ENCODE measurements at regions not wholly inside any gene's neighbourhood (a gene's known extent, or its start where the extent isn't known, plus 50 kb on each side); places are given as distances from the start of the nearest gene placed in this dataset.

DNA sequence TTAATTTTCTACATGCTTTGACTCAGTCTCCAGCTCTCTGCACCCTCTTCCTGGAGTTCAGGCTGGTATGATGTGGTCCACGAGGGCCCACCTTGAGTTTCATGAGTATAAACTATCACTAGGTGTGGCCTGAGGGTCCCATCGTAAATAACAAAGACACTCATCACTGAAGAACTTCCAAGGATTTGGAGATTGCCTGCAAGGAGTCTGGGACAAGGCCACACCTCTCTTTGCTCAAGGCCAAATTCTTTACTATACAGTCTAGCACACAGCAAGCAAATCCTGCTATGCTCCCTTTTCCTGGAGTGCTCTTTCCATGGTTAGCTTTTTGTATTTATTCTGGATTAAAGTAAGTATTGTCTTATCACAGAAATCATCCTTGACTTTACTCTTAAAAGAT is 271.9 kb downstream of the SLC16A7 start:
- Histone ChIP-seq H2AFZ (ENCODE audit: low read depth, low read length, poor library complexity, severe bottlenecking) (no peak overlapping the region), H3K79me2 (ENCODE audit: insufficient read depth, low read length) (no peaks in the 10 kb centered on the region), H3K9me3 (ENCODE audit: control insufficient read depth in 1 of 2, insufficient read depth in 1 of 2, low read depth in 1 of 2, low read length in 2 of 2) (no peaks in the 10 kb centered on the region), H3K9me2 (ENCODE audit: insufficient read depth) (no peaks in the 10 kb centered on the region), H3K9ac (ENCODE audit: low read length) (no peak overlapping the region), H3K36me3 (ENCODE audit: control insufficient read depth in 1 of 2, insufficient read depth in 2 of 2, low read length in 2 of 2) (no peaks in the 10 kb centered on the region), H4K20me1 (ENCODE audit: insufficient read depth) (no peaks in the 10 kb centered on the region), H3K27ac (ENCODE audit: low read depth, low read length) (no peak overlapping the region), H3K4me1 (ENCODE audit: control insufficient read depth in 1 of 2, insufficient read depth in 2 of 2, low read length in 2 of 2) (no peaks in the 10 kb centered on the region), H3K4me2 (ENCODE audit: low read length) (no peak overlapping the region), H3K27me3 (ENCODE audit: insufficient read depth, low read length) (no peaks in the 10 kb centered on the region), H3K4me3 (replicated peaks in 1 of 2; ENCODE audit: low read depth in 1 of 2, low read length in 2 of 2) (no peak overlapping the region)
- TF ChIP-seq SIN3A (IDR thresholded peaks at IDR 0.05; ENCODE audit: low read depth) (no peak), POLR2A (IDR thresholded peaks at IDR 0.05; ENCODE audit: borderline replicate concordance, extremely low read depth, insufficient read depth, insufficient read length) (no peak), YY1 (IDR thresholded peaks at IDR 0.05; ENCODE audit: extremely low read depth, insufficient replicate concordance, low read depth, low read length) (no peak), CEBPB (IDR thresholded peaks at IDR 0.05; ENCODE audit: low read depth) (no peak), EGR1 (IDR thresholded peaks at IDR 0.05; ENCODE audit: low read depth) (no peak), ELF1 (IDR thresholded peaks at IDR 0.05; ENCODE audit: borderline replicate concordance, low read depth) (no peak), ZFX (IDR thresholded peaks at IDR 0.05) (no peak), ZNF274 (IDR thresholded peaks at IDR 0.05; ENCODE audit: low read depth, low read length) (no peak), JUND (IDR thresholded peaks at IDR 0.05) (no peak), CBX3 (IDR thresholded peaks at IDR 0.05; ENCODE audit: low read depth) (no peak), EZH2 (IDR thresholded peaks at IDR 0.05) (no peak), SRF (IDR thresholded peaks at IDR 0.05; ENCODE audit: low read depth) (no peak), RAD21 (IDR thresholded peaks at IDR 0.05; ENCODE audit: low read depth) (no peak), POLR2AphosphoS5 (IDR thresholded peaks at IDR 0.05; ENCODE audit: low read depth, low read length) (no peak)
- TF ChIP-seq, protein P1, sequence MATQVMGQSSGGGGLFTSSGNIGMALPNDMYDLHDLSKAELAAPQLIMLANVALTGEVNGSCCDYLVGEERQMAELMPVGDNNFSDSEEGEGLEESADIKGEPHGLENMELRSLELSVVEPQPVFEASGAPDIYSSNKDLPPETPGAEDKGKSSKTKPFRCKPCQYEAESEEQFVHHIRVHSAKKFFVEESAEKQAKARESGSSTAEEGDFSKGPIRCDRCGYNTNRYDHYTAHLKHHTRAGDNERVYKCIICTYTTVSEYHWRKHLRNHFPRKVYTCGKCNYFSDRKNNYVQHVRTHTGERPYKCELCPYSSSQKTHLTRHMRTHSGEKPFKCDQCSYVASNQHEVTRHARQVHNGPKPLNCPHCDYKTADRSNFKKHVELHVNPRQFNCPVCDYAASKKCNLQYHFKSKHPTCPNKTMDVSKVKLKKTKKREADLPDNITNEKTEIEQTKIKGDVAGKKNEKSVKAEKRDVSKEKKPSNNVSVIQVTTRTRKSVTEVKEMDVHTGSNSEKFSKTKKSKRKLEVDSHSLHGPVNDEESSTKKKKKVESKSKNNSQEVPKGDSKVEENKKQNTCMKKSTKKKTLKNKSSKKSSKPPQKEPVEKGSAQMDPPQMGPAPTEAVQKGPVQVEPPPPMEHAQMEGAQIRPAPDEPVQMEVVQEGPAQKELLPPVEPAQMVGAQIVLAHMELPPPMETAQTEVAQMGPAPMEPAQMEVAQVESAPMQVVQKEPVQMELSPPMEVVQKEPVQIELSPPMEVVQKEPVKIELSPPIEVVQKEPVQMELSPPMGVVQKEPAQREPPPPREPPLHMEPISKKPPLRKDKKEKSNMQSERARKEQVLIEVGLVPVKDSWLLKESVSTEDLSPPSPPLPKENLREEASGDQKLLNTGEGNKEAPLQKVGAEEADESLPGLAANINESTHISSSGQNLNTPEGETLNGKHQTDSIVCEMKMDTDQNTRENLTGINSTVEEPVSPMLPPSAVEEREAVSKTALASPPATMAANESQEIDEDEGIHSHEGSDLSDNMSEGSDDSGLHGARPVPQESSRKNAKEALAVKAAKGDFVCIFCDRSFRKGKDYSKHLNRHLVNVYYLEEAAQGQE (IDR thresholded peaks at IDR 0.05; ENCODE audit: low read depth), result no peak
- TF ChIP-seq, protein P2, sequence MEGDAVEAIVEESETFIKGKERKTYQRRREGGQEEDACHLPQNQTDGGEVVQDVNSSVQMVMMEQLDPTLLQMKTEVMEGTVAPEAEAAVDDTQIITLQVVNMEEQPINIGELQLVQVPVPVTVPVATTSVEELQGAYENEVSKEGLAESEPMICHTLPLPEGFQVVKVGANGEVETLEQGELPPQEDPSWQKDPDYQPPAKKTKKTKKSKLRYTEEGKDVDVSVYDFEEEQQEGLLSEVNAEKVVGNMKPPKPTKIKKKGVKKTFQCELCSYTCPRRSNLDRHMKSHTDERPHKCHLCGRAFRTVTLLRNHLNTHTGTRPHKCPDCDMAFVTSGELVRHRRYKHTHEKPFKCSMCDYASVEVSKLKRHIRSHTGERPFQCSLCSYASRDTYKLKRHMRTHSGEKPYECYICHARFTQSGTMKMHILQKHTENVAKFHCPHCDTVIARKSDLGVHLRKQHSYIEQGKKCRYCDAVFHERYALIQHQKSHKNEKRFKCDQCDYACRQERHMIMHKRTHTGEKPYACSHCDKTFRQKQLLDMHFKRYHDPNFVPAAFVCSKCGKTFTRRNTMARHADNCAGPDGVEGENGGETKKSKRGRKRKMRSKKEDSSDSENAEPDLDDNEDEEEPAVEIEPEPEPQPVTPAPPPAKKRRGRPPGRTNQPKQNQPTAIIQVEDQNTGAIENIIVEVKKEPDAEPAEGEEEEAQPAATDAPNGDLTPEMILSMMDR (IDR thresholded peaks at IDR 0.05 in 2 of 3, conservative IDR thresholded peaks at IDR 0.05 in 1 of 3; ENCODE audit: borderline replicate concordance in 1 of 3, insufficient read depth in 1 of 3, low read depth in 2 of 3, low read length in 2 of 3), result no peak
- TF ChIP-seq, protein P3, sequence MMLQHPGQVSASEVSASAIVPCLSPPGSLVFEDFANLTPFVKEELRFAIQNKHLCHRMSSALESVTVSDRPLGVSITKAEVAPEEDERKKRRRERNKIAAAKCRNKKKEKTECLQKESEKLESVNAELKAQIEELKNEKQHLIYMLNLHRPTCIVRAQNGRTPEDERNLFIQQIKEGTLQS (IDR thresholded peaks at IDR 0.05), result no peak
- TF ChIP-seq, protein P4, sequence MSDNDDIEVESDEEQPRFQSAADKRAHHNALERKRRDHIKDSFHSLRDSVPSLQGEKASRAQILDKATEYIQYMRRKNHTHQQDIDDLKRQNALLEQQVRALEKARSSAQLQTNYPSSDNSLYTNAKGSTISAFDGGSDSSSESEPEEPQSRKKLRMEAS (IDR thresholded peaks at IDR 0.05), result no peak
- no TSS peak for BruUV-seq (replicated peaks)
- RAD21 ChIA-PET (ENCODE audit: low non-redundant PET in 1 of 2, low total read pairs in 2 of 2, uncharacterized antibody in 2 of 2, unreplicated experiment in 2 of 2), result no interaction called here
- POLR2A ChIA-PET, result no interaction called here
- CTCF ChIA-PET, result no interaction called here
- intact Hi-C loops (cut with micrococcal nuclease), result no loop called here
- ATAC-seq (no peak), DNase-seq (ENCODE audit: low read depth, low spot score) (no peak)
